AG04449 (cell line): ENCODE measurements at regions not wholly inside any gene's neighbourhood (a gene's known extent, or its start where the extent isn't known, plus 50 kb on each side); places are given as distances from the start of the nearest gene placed in this dataset.

Source experiments
- CTCF ChIA-PET: fragments of 350-600 bp; formaldehyde crosslinking; extraction: SDS; loops from one replicate; lab custom pipeline; 2021; ENCODE audit warnings: antibody characterized with exemption; lab: Yijun Ruan, JAX
- POLR2A ChIA-PET: fragments of 400-600, 350-600 bp; formaldehyde crosslinking; extraction: SDS; loops from one replicate; lab custom pipeline; 2020; ENCODE audit warnings: antibody characterized with exemption, inconsistent platforms; lab: Yijun Ruan, JAX
- DNase-seq: peaks from one replicate; pipeline ENCODE4 v3.0.0-alpha.2; 2010; ENCODE audit warnings: low read depth, low spot score
- H3K4me3 ChIP-seq: 2 replicates; pipeline ENCODE4 v1.5.1; 2011; ENCODE audit warnings: low read depth, mild to moderate bottlenecking, control low read depth, low read length
- TF ChIP-seq, protein P1 (sequence below): IDR thresholded peaks from one replicate; pipeline ENCODE4 v1.5.1; 2011; ENCODE audit warnings: mild to moderate bottlenecking, moderate library complexity, low read length, control low read depth, inconsistent platforms; ENCODE audit not compliant: insufficient read depth; ENCODE audit errors: missing control alignments

DNA sequence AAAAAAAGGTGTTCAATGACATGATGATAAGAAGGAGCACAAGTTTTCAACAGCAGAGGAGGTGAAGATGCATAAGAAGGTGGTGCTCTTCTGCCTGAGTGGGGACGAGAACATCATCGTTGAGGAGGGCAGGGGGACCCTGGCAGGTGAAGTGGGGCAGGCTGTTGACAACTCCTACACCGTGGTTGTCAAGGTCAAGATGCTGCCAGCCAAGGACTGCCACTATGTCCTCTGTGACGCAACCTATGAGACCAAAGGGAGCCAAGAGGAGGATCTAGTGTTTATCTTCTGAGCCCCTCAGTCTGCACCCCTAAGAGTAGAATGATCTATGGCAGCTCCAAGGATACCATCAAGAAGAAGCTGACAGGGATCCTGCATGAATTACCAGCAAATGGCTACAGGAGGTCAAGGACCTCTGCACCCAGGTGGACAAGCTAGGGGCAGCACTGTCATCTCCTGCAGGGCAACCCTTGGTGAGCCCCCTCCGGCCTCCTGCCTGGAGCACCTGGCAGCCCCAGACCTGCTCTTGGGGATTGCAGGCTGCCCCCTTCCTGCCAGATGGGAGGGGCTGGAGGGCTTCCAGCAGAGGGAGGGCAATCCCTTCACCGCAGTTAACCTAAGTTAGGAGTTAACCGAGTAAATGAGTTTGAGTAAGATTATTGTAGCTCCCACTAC lies 80.5 kb downstream of the ZNF281 start:
- TF ChIP-seq, protein P1, sequence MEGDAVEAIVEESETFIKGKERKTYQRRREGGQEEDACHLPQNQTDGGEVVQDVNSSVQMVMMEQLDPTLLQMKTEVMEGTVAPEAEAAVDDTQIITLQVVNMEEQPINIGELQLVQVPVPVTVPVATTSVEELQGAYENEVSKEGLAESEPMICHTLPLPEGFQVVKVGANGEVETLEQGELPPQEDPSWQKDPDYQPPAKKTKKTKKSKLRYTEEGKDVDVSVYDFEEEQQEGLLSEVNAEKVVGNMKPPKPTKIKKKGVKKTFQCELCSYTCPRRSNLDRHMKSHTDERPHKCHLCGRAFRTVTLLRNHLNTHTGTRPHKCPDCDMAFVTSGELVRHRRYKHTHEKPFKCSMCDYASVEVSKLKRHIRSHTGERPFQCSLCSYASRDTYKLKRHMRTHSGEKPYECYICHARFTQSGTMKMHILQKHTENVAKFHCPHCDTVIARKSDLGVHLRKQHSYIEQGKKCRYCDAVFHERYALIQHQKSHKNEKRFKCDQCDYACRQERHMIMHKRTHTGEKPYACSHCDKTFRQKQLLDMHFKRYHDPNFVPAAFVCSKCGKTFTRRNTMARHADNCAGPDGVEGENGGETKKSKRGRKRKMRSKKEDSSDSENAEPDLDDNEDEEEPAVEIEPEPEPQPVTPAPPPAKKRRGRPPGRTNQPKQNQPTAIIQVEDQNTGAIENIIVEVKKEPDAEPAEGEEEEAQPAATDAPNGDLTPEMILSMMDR, result no peak
- no peak for DNase-seq
- no peak overlapping the region for H3K4me3 ChIP-seq
- POLR2A ChIA-PET, result no interaction called here
- CTCF ChIA-PET, result interaction anchor here (0.8 to 1.3 kb wide), 2 partner anchors 14 to 24 kb away, joined by 3 to 4 read pairs; no protein-coding TSS in a partner anchor

DNA sequence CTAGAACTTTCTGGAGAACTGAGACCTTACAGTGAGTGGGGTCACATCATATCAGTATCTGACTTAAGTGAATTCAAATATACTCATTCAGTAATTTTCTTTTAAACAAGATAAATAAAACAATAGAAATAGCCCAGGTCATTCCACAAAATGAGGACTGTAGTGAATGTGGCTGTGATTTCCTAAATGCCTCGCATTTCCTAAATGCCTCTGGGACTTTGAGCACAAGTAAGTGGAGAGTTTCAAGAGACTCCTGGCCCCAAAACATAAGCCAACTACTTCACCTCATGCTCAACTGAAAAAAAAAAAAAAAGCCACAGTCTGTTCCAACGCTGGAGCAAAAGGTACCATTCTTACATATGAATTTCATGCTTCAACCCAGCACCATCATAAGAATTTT lies 81.5 kb downstream of the ZNF281 start:
- H3K4me3 ChIP-seq, result no peak overlapping the region
- ChIA-PET CTCF (no interaction called here), POLR2A (no interaction called here)
- TF ChIP-seq, protein P1, result no peak
- DNase-seq, result no peak

DNA sequence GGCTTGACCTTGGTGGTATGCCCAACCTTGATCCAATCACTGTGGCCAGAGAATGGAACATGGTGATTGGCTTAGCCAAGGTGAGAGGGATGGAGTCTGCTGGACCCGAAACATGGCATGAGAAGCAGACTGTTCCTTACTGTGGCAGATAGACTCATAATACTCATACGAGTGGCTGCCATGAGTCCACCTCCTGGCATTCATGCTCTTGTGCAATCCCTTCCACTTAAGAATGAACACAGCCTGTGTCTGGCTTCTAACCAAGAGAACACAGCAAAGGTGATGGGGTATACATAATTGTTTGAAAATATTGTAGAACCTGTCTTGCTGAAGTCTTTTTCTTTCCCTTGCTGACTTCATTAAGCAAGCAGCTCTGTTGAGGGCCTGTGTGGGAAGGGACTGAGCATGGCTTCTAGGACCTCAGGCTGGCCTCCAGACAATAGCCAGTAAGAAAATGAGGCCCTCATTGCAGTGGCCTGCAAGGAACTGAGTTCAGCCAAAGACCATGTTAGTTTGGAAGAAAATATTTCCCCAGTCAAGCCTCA lies 85.9 kb downstream of the ZNF281 start:
- no peak for DNase-seq
- H3K4me3 ChIP-seq, result no peak overlapping the region
- ChIA-PET POLR2A (no interaction called here), CTCF (no interaction called here)
- TF ChIP-seq, protein P1, result no peak

DNA sequence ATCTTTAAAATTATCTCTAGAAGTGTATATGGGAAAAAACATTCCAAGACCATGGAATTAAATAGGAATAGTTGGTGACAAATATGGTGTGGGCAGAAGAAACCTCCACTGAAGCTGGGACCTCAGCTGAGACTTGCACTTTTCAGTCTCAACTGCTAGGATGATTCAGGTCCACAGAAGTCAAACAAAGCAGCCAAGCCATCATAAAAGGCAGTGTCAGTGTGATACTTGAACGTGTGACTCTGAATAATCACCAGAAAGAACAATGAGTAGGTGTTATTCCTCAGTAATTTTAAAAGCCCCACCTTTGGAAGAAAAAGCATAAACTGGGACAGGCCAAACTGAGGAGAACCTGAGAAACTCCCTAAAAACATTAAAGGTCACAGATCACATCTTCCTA lies 90.7 kb downstream of the ZNF281 start:
- ChIA-PET POLR2A (no interaction called here), CTCF (interaction anchor here (0.9 to 1.8 kb wide), 4 partner anchors 11 to 190 kb away, joined by 3 to 5 read pairs (median 4); no protein-coding TSS in a partner anchor)
- TF ChIP-seq, protein P1, result no peak
- DNase-seq, result no peak
- H3K4me3 ChIP-seq, result no peak overlapping the region

DNA sequence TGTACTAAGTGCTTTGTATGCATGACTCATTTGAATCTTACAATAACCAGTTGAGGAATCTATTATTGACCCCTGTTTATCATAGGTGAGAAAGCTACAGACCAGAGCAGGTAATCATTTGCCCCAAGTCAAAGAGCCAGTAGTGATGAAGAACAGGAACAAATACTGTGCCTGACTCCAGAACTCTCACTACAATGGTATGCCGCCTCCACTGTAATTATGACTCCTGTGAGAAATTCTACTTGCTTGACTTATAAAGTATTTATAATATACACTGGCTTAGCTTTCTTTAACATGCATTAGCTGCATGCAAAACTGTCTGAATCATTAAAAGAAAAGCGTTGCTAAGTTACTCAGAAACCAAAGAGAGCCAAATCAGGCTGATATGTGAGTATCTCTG lies 92.6 kb downstream of the ZNF281 start:
- POLR2A ChIA-PET, result interaction anchor here (1.1 kb wide), 1 partner anchor 47 kb away, joined by 3 read pairs; no protein-coding TSS in a partner anchor
- TF ChIP-seq, protein P1, result no peak
- peak; percentile 84 for DNase-seq
- H3K4me3 ChIP-seq, result no peak overlapping the region
- CTCF ChIA-PET, result interaction anchor here (0.8 to 1.1 kb wide), 2 partner anchors 10 to 11 kb away, joined by 3 to 4 read pairs; no protein-coding TSS in a partner anchor

DNA sequence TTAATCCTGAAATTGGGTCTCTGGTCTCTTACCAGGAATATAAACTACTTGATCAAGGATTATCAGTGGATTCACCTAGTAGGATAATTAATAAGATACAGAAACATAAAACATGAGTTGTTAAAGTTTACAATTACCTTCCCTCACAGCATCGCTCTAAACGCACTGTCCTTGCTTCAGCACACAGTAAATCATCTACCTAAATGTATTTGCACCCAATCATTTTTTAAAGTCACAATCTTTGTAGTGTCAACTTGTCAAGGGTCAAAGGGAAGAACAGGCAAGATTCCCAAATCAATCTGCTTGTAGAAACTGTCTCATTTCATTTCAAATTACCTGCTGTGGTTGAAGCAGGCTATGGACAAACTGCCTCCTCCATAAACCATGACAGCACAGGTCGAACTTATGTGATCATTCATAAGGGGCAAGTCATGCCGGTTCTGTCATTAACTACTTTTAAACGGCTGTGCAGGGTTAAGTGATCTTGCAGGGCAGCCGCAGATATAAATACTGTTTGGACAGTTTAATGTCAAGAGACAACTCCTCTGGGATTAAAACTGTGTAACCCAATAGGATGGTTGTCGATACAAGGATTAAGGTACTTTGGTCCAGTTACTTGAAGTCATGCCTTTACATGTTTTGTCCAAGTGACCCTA lies 93.6 kb downstream of the ZNF281 start:
- CTCF ChIA-PET, result interaction anchor here (0.8 to 2.7 kb wide), 5 partner anchors 9 to 172 kb away, joined by 3 to 13 read pairs (median 3); no protein-coding TSS in a partner anchor
- no peak overlapping the region for H3K4me3 ChIP-seq
- TF ChIP-seq, protein P1, result no peak
- DNase-seq, result no peak
- POLR2A ChIA-PET, result no interaction called here
